IMR-90 (cell line): ENCODE measurements at regions not wholly inside any gene's neighbourhood (a gene's known extent, or its start where the extent isn't known, plus 50 kb on each side); places are given as distances from the start of the nearest gene placed in this dataset.

ENCODE experiments used
- ATAC-seq: fragments of 200-7000 bp; cut with Tn5 transposase; 2 replicates; pipeline ENCODE4 v1.9.1; 2020; ENCODE audit warnings: low read depth, mild to moderate bottlenecking, moderate library complexity
- BruUV-seq: library from RNA; stranded (reverse); fragments of 400-500 nt; replicated peaks from 2 replicates; lab custom pipeline; 2021; lab: Mats Ljungman, UMichigan
- CTCF ChIA-PET: fragments of 300-600 bp; formaldehyde crosslinking; extraction: SDS; loops from one replicate; lab custom pipeline; 2021; ENCODE audit warnings: antibody characterized with exemption; lab: Yijun Ruan, JAX
- POLR2A ChIA-PET: fragments of 300-600 bp; sonication (Branson Sonifier 250); formaldehyde crosslinking; loops from one replicate; lab custom pipeline; 2022; ENCODE audit warnings: antibody characterized with exemption; ENCODE audit not compliant: unreplicated experiment; lab: Charles Lee
- DNase-seq: peaks from one replicate; pipeline ENCODE4 v3.0.0; 2013
- H2AFZ ChIP-seq: replicated peaks from 2 replicates; pipeline ENCODE3; 2013; ENCODE audit warnings: low read length, mild to moderate bottlenecking; ENCODE audit not compliant: poor library complexity
- H2AK5ac ChIP-seq: 2 replicates; pipeline ENCODE4 v1.6.1; 2013; ENCODE audit warnings: low read depth, low read length, inconsistent platforms
- H2AK9ac ChIP-seq: replicated peaks from 2 replicates; pipeline ENCODE3; 2013; ENCODE audit warnings: mild to moderate bottlenecking, low read depth, low read length, moderate library complexity; ENCODE audit not compliant: poor library complexity
- H2BK120ac ChIP-seq: 2 replicates; pipeline ENCODE4 v1.6.1; 2013; ENCODE audit warnings: low read depth, low read length, inconsistent platforms
- H2BK15ac ChIP-seq: 3 replicates; pipeline ENCODE4 v1.6.1; 2013; ENCODE audit warnings: low read depth, low read length, inconsistent platforms
- H2BK20ac ChIP-seq: 2 replicates; pipeline ENCODE4 v1.6.1; 2013; ENCODE audit warnings: low read depth, mild to moderate bottlenecking, inconsistent platforms, low read length, moderate library complexity
- H2BK5ac ChIP-seq: 2 replicates; pipeline ENCODE4 v1.6.1; 2013; ENCODE audit warnings: mild to moderate bottlenecking, low read depth, low read length, inconsistent platforms; ENCODE audit not compliant: poor library complexity, severe bottlenecking
- H3K14ac ChIP-seq: replicated peaks from 2 replicates; pipeline ENCODE4 v1.6.1; 2013; ENCODE audit warnings: low read depth, low read length, inconsistent platforms
- H3K18ac ChIP-seq: 2 replicates; pipeline ENCODE4 v1.6.1; 2013; ENCODE audit warnings: low read depth, low read length, control low read depth
- H3K23ac ChIP-seq: 2 replicates; pipeline ENCODE4 v1.6.1; 2013; ENCODE audit warnings: low read depth, low read length, inconsistent platforms
- H3K27ac ChIP-seq: 2 replicates; pipeline ENCODE4 v1.5.1; 2013; ENCODE audit warnings: mild to moderate bottlenecking, control low read depth, low read length; ENCODE audit not compliant: insufficient read depth
- H3K27me3 ChIP-seq: 2 replicates; pipeline ENCODE4 v1.6.1; 2013; ENCODE audit warnings: low read length; ENCODE audit not compliant: control insufficient read depth, insufficient read depth
- H3K36me3 ChIP-seq: 2 replicates; pipeline ENCODE4 v1.6.1; 2013; ENCODE audit warnings: low read length, mixed read lengths; ENCODE audit not compliant: control insufficient read depth, insufficient read depth
- H3K4ac ChIP-seq: 2 replicates; pipeline ENCODE4 v1.6.1; 2013; ENCODE audit warnings: low read depth, low read length, inconsistent platforms
- H3K4me1 ChIP-seq: 2 replicates; pipeline ENCODE4 v1.6.1; 2013; ENCODE audit warnings: low read length, mixed read lengths; ENCODE audit not compliant: control insufficient read depth, insufficient read depth
- H3K4me2 ChIP-seq: 2 replicates; pipeline ENCODE4 v1.6.1; 2013; ENCODE audit warnings: low read depth, mild to moderate bottlenecking, control low read depth, low read length, moderate library complexity
- H3K4me3 ChIP-seq: 2 replicates; pipeline ENCODE4 v1.5.1; 2013; ENCODE audit warnings: low read depth, mild to moderate bottlenecking, control low read depth, low read length, moderate library complexity; ENCODE audit not compliant: insufficient read depth
- H3K56ac ChIP-seq: 2 replicates; pipeline ENCODE4 v1.6.1; 2013; ENCODE audit warnings: low read length, inconsistent platforms; ENCODE audit not compliant: insufficient read depth; ENCODE audit errors: extremely low read depth
- H3K79me1 ChIP-seq, 2 experiments: 2 replicates each; pipeline ENCODE4 v1.6.1; 2013; ENCODE audit warnings: low read length in 2 of 2, inconsistent platforms in 1 of 2, low read depth in 1 of 2
- H3K9ac ChIP-seq: 2 replicates; pipeline ENCODE4 v1.6.1; 2013; ENCODE audit warnings: low read depth, low read length, control low read depth
- H3K9me1 ChIP-seq: 2 replicates; pipeline ENCODE4 v1.6.1; 2013; ENCODE audit warnings: low read length, inconsistent platforms; ENCODE audit not compliant: insufficient read depth
- H3K9me3 ChIP-seq: 2 replicates; pipeline ENCODE4 v1.6.1; 2013; ENCODE audit warnings: low read length; ENCODE audit not compliant: control insufficient read depth, insufficient read depth
- H4K20me1 ChIP-seq: 2 replicates; pipeline ENCODE4 v1.6.1; 2013; ENCODE audit warnings: low read length, inconsistent platforms; ENCODE audit not compliant: insufficient read depth
- H4K5ac ChIP-seq: 2 replicates; pipeline ENCODE4 v1.6.1; 2013; ENCODE audit warnings: mild to moderate bottlenecking, low read depth, low read length, control low read depth
- H4K8ac ChIP-seq, 2 experiments: 2 replicates each; pipeline ENCODE4 v1.6.1; 2013; ENCODE audit warnings: low read depth in 2 of 2, low read length in 2 of 2, control low read depth in 1 of 2, inconsistent platforms in 1 of 2
- H4K91ac ChIP-seq: 2 replicates; pipeline ENCODE4 v1.6.1; 2013; ENCODE audit warnings: low read depth, low read length, inconsistent platforms; ENCODE audit not compliant: insufficient read depth
- BHLHE40 ChIP-seq: fragments of 150-350 bp; IDR thresholded peaks from 2 replicates; pipeline ENCODE4 v1.6.1; 2016; ENCODE audit warnings: mild to moderate bottlenecking, low read depth, low read length
- CEBPB ChIP-seq: IDR thresholded peaks from 2 replicates; pipeline ENCODE4 v1.6.1; 2012; ENCODE audit warnings: low read depth, low read length, improper control_type of control experiment
- CHD1 ChIP-seq: IDR thresholded peaks from 2 replicates; pipeline ENCODE4 v1.6.1; 2012; ENCODE audit warnings: low read depth, low read length, improper control_type of control experiment
- FOS ChIP-seq: fragments of 150-350 bp; IDR thresholded peaks from 2 replicates; pipeline ENCODE4 v1.6.1; 2016; ENCODE audit warnings: low read depth, low read length
- MAFK ChIP-seq: IDR thresholded peaks from 2 replicates; pipeline ENCODE4 v1.6.1; 2012; ENCODE audit warnings: low read depth, low read length, improper control_type of control experiment
- MAZ ChIP-seq: IDR thresholded peaks from 2 replicates; pipeline ENCODE4 v1.6.1; 2012; ENCODE audit warnings: low read depth, mild to moderate bottlenecking, low read length, improper control_type of control experiment, moderate library complexity, borderline replicate concordance
- MXI1 ChIP-seq: IDR thresholded peaks from 2 replicates; pipeline ENCODE4 v1.6.1; 2012; ENCODE audit warnings: low read depth, mild to moderate bottlenecking, low read length, moderate library complexity, borderline replicate concordance
- NFE2L2 ChIP-seq: fragments of 150-350 bp; IDR thresholded peaks from 2 replicates; pipeline ENCODE4 v1.6.1; 2016; ENCODE audit warnings: low read depth, mild to moderate bottlenecking, low read length
- POLR2A ChIP-seq: IDR thresholded peaks from 2 replicates; pipeline ENCODE4 v1.6.1; 2012; ENCODE audit warnings: mild to moderate bottlenecking, low read depth, low read length
- RAD21 ChIP-seq: IDR thresholded peaks from 2 replicates; pipeline ENCODE4 v1.6.1; 2012; ENCODE audit warnings: low read length, improper control_type of control experiment
- RCOR1 ChIP-seq: IDR thresholded peaks from 2 replicates; pipeline ENCODE4 v1.6.1; 2012; ENCODE audit warnings: mild to moderate bottlenecking, low read length, improper control_type of control experiment; ENCODE audit not compliant: insufficient replicate concordance
- RFX5 ChIP-seq: IDR thresholded peaks from 2 replicates; pipeline ENCODE4 v1.8.0; 2012; ENCODE audit warnings: low read depth, mild to moderate bottlenecking, low read length, moderate library complexity
- SMC3 ChIP-seq: fragments of 150-350 bp; IDR thresholded peaks from 2 replicates; pipeline ENCODE4 v1.6.1; 2016; ENCODE audit warnings: low read depth, mild to moderate bottlenecking, antibody characterized with exemption, low read length, moderate library complexity
- WGBS, 2 experiments: methylation state at CpG; one replicate each; pipeline versions ENCODE4 v1.1.5 to v1.1.7; 2013; ENCODE audit warnings: missing lambda C conversion rate in 2 of 2; ENCODE audit not compliant: insufficient read length in 1 of 2; ENCODE audit errors: extremely low coverage in 2 of 2; 5-methylcytosine and 5-hydroxymethylcytosine counted together
- dilution Hi-C: fragments of 300-500 bp; cut with HindIII; formaldehyde crosslinking; loops from one replicate; pipeline ENCODE4 v1.14.3; 2018; ENCODE audit warnings: low sequenced_read_pairs; ENCODE audit not compliant: unreplicated experiment
- in situ Hi-C: fragments of 300-500 bp; cut with MboI; formaldehyde crosslinking; loops from 3 replicates; pipeline ENCODE4 v1.14.3; 2019; ENCODE audit warnings: low sequenced_read_pairs, inconsistent platforms, mixed read lengths
- intact Hi-C: fragments of 100-400 bp; cut with micrococcal nuclease; formaldehyde crosslinking; loops from 2 replicates; pipeline ENCODE4 v1.10.0; 2022
- TF ChIP-seq, protein P1 (sequence below): conservative IDR thresholded peaks from 2 replicates; pipeline ENCODE4 v1.5.1; 2012; ENCODE audit warnings: mild to moderate bottlenecking, low read depth, low read length, improper control_type of control experiment
- TF ChIP-seq, protein P2 (sequence below): fragments of 150-350 bp; IDR thresholded peaks from 2 replicates; pipeline ENCODE4 v1.6.1; 2016; ENCODE audit warnings: low read depth, mild to moderate bottlenecking, low read length, moderate library complexity, borderline replicate concordance
- TF ChIP-seq, protein P3 (sequence below): fragments of 150-350 bp; IDR thresholded peaks from 2 replicates; pipeline ENCODE4 v1.6.1; 2017; ENCODE audit warnings: mild to moderate bottlenecking, antibody characterized with exemption, low read length, low read depth

DNA sequence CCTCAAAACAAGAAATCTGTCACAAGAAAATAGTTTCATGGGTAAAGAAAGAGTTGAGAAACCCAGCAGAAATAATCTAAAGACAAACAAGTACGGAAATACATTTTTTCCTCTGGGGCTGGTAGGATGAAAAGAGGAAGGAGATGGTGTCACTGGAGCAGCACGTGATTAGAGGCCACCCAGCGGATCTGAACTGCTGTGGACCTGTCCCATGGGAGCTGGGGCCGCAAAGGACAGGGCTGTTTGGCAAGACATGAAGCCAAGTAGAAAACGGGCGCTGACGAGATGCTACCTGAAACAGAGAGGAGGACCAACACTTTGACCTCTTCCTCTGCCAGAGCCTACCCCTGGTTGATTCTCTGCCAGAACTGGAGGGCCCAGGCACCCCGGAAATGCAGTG lies 295.4 kb upstream of the ATP5MC3 start:
- Histone ChIP-seq H3K4me3 (no peak overlapping the region), H3K18ac (no peak overlapping the region), H3K79me1 (no peaks in the 10 kb centered on the region), H3K27ac (no peak overlapping the region), H3K4me1 (no peaks in the 10 kb centered on the region), H3K4me2 (no peak overlapping the region), H3K9ac (no peak overlapping the region), H4K8ac (no peak overlapping the region), H3K14ac (no peak overlapping the region), H3K56ac (no peak overlapping the region), H3K36me3 (no peaks in the 10 kb centered on the region), H2BK120ac (no peak overlapping the region), H2AFZ (no peak overlapping the region), H3K9me3 (no peaks in the 10 kb centered on the region), H4K5ac (no peak overlapping the region), H2AK9ac (no peak overlapping the region), H2AK5ac (no peak overlapping the region), H4K20me1 (no peaks in the 10 kb centered on the region), H3K27me3 (no peaks in the 10 kb centered on the region), H2BK15ac (no peak overlapping the region), H3K4ac (no peak overlapping the region), H3K23ac (no peak overlapping the region), H3K9me1 (no peaks in the 10 kb centered on the region), H4K91ac (no peak overlapping the region), H2BK20ac (no peak overlapping the region), H2BK5ac (no peak overlapping the region)
- in situ Hi-C loops (no loop called here), intact Hi-C loops (no loop called here), dilution Hi-C loops (no loop called here)
- ChIA-PET CTCF (no interaction called here), POLR2A (no interaction called here)
- TF ChIP-seq, protein P1, sequence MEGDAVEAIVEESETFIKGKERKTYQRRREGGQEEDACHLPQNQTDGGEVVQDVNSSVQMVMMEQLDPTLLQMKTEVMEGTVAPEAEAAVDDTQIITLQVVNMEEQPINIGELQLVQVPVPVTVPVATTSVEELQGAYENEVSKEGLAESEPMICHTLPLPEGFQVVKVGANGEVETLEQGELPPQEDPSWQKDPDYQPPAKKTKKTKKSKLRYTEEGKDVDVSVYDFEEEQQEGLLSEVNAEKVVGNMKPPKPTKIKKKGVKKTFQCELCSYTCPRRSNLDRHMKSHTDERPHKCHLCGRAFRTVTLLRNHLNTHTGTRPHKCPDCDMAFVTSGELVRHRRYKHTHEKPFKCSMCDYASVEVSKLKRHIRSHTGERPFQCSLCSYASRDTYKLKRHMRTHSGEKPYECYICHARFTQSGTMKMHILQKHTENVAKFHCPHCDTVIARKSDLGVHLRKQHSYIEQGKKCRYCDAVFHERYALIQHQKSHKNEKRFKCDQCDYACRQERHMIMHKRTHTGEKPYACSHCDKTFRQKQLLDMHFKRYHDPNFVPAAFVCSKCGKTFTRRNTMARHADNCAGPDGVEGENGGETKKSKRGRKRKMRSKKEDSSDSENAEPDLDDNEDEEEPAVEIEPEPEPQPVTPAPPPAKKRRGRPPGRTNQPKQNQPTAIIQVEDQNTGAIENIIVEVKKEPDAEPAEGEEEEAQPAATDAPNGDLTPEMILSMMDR, result no peak
- no peak for TF ChIP-seq CHD1
- no peak for TF ChIP-seq RCOR1
- no peak for TF ChIP-seq FOS
- TF ChIP-seq MXI1, result no peak
- TF ChIP-seq, protein P2, sequence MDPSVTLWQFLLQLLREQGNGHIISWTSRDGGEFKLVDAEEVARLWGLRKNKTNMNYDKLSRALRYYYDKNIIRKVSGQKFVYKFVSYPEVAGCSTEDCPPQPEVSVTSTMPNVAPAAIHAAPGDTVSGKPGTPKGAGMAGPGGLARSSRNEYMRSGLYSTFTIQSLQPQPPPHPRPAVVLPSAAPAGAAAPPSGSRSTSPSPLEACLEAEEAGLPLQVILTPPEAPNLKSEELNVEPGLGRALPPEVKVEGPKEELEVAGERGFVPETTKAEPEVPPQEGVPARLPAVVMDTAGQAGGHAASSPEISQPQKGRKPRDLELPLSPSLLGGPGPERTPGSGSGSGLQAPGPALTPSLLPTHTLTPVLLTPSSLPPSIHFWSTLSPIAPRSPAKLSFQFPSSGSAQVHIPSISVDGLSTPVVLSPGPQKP, result no peak
- TF ChIP-seq, protein P3, sequence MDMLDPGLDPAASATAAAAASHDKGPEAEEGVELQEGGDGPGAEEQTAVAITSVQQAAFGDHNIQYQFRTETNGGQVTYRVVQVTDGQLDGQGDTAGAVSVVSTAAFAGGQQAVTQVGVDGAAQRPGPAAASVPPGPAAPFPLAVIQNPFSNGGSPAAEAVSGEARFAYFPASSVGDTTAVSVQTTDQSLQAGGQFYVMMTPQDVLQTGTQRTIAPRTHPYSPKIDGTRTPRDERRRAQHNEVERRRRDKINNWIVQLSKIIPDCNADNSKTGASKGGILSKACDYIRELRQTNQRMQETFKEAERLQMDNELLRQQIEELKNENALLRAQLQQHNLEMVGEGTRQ, result no peak
- TF ChIP-seq CEBPB, result no peak
- no peak for TF ChIP-seq RAD21
- TF ChIP-seq RFX5, result no peak
- no peak for TF ChIP-seq MAZ
- no peak for TF ChIP-seq POLR2A
- no peak for TF ChIP-seq BHLHE40
- no peak for TF ChIP-seq NFE2L2
- no peak for TF ChIP-seq SMC3
- no peak for TF ChIP-seq MAFK
- DNase-seq (no peak), ATAC-seq (no peak)
- no TSS peak for BruUV-seq
- WGBS, 2 experiments, result 64% methylated on average over 6 of the region's 8 CpGs; no CpG with 5 or more reads in 1 of the 2 experiments
